Parathyroid adenoma (tissue), 2 donors: ENCODE measurements at regions not wholly inside any gene's neighbourhood (a gene's known extent, or its start where the extent isn't known, plus 50 kb on each side); places are given as distances from the start of the nearest gene placed in this dataset.
"Not testable (repeated sequence)": the region's sequence is repeated elsewhere in the genome, so short reads cannot be mapped to it uniquely, and the experiment has no call there.

Source experiments
- H2AFZ ChIP-seq: fragments of 300-600 bp; sonication (generic); one replicate; pipeline ENCODE4 v1.7.0; 2017; ENCODE audit warnings: antibody characterized with exemption, mild to moderate bottlenecking
- H3K27ac ChIP-seq: fragments of 300-600 bp; sonication (generic); one replicate; pipeline ENCODE4 v1.7.0; 2017
- H3K27me3 ChIP-seq: fragments of 300-600 bp; sonication (generic); one replicate; pipeline ENCODE4 v1.7.0; 2017; ENCODE audit warnings: low read length; ENCODE audit not compliant: control insufficient read depth, insufficient read depth
- H3K36me3 ChIP-seq: fragments of 300-600 bp; sonication (generic); one replicate; pipeline ENCODE4 v1.7.0; 2017; ENCODE audit warnings: low read length; ENCODE audit not compliant: control insufficient read depth, insufficient read depth
- H3K4me1 ChIP-seq: fragments of 300-600 bp; sonication (generic); one replicate; pipeline ENCODE4 v1.7.0; 2017; ENCODE audit warnings: control low read depth
- H3K4me2 ChIP-seq: fragments of 300-600 bp; sonication (generic); one replicate; pipeline ENCODE4 v1.7.0; 2017; ENCODE audit warnings: low read length
- H3K4me3 ChIP-seq: fragments of 300-600 bp; sonication (generic); one replicate; pipeline ENCODE4 v1.7.0; 2017; ENCODE audit warnings: low read depth, low read length
- H3K79me2 ChIP-seq: fragments of 300-600 bp; sonication (generic); one replicate; pipeline ENCODE4 v1.7.0; 2017; ENCODE audit warnings: control low read depth
- H3K9ac ChIP-seq: fragments of 300-600 bp; sonication (generic); one replicate; pipeline ENCODE4 v1.7.0; 2017; ENCODE audit warnings: mild to moderate bottlenecking
- H3K9me3 ChIP-seq: fragments of 300-600 bp; sonication (generic); one replicate; pipeline ENCODE4 v1.7.0; 2017; ENCODE audit warnings: low read length; ENCODE audit not compliant: control insufficient read depth
- CTCF ChIP-seq: fragments of 300-600 bp; sonication (generic); IDR thresholded peaks from one replicate; pipeline ENCODE4 v1.7.0; 2017; ENCODE audit warnings: antibody characterized with exemption, mild to moderate bottlenecking
- donor health status: primary hyperparathyroidism.

DNA sequence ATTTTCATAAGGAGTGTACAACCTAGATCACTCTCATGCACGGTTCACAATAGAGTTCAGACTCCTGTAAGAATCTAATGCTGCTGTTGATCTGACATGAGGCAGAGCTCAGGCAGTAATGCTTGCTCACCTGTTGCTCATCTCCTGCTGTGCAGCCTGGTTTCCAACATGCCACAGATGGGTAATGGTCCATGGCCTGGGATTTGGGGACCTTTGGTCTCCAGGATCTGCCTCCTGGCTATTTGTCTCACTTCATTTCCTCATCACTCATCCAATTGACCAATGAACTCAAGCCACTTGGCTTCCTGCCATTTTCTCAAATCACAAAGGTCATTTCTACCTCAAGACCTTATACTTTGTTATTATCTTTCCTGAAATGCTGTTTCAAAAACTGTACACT lies 786.1 kb downstream of the ANKRD7 start:
- Histone ChIP-seq H3K4me3 (no peak overlapping the region), H3K9ac (no peak overlapping the region), H3K9me3 (no peaks in the 10 kb centered on the region), H3K4me2 (no peak overlapping the region), H3K79me2 (no peaks in the 10 kb centered on the region), H3K4me1 (no peaks in the 10 kb centered on the region), H3K36me3 (no peaks in the 10 kb centered on the region), H3K27me3 (no peaks in the 10 kb centered on the region), H3K27ac (no peak overlapping the region), H2AFZ (no peak overlapping the region)
- no peak for TF ChIP-seq CTCF

- Histone ChIP-seq H3K79me2 (no peaks in the 10 kb centered on the region), H3K4me3 (no peak overlapping the region), H2AFZ (no peak overlapping the region), H3K4me1 (no peaks in the 10 kb centered on the region), H3K27ac (no peak overlapping the region), H3K27me3 (no peaks in the 10 kb centered on the region), H3K9me3 (no peaks in the 10 kb centered on the region), H3K36me3 (no peaks in the 10 kb centered on the region), H3K4me2 (no peak overlapping the region), H3K9ac (no peak overlapping the region)
- no peak for TF ChIP-seq CTCF
These were observed 801.9 kb downstream of the ANKRD7 start for GRCh38 chr7:119026391-119026790.

DNA sequence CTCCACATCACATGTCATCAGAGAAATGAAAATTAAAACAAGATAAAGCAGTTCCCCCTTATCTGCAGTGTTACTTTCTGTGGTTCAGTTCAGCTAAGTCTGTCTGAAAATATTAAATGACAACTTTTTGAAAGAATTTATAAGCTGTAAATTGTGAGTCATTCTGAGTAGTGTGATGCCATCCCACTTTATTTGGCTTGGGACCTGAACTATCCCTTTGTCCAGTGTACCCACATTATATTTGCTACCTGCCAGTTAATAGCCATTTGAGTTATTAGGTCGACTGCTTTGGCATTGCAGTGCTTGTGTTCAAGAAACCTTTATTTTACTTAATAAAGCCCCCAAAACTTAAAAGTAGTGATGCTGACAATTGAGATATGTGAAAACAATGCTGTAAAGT lies 804.2 kb downstream of the ANKRD7 start:
- H3K27ac ChIP-seq = no peak overlapping the region
- H3K4me1 ChIP-seq = no peaks in the 10 kb centered on the region
- H3K36me3 ChIP-seq = no peaks in the 10 kb centered on the region
- no peaks in the 10 kb centered on the region for H3K27me3 ChIP-seq
- H3K4me2 ChIP-seq = no peak overlapping the region
- H3K9ac ChIP-seq = no peak overlapping the region
- no peak overlapping the region for H2AFZ ChIP-seq
- H3K79me2 ChIP-seq = no peaks in the 10 kb centered on the region
- H3K4me3 ChIP-seq = no peak overlapping the region
- no peak for TF ChIP-seq CTCF
- H3K9me3 ChIP-seq = no peaks in the 10 kb centered on the region

GRCh38 chr7:119032136-119032535 lies 807.6 kb downstream of the ANKRD7 start:
- not testable (repeated sequence) for H3K36me3 ChIP-seq

GRCh38 chr7:119033641-119034040 lies 809.1 kb downstream of the ANKRD7 start:
- no peak for TF ChIP-seq CTCF
- H3K4me3 ChIP-seq = no peak overlapping the region
- H2AFZ ChIP-seq = no peak overlapping the region
- no peak overlapping the region for H3K4me2 ChIP-seq
- no peaks in the 10 kb centered on the region for H3K79me2 ChIP-seq
- H3K9ac ChIP-seq = no peak overlapping the region
- no peaks in the 10 kb centered on the region for H3K4me1 ChIP-seq
- no peak overlapping the region for H3K27ac ChIP-seq
- H3K36me3 ChIP-seq = no peaks in the 10 kb centered on the region
- no peaks in the 10 kb centered on the region for H3K9me3 ChIP-seq
- H3K27me3 ChIP-seq = no peaks in the 10 kb centered on the region

More at GRCh38 chr7:119032136-119032535, 807.6 kb downstream of the ANKRD7 start:
- H3K4me3 ChIP-seq, H3K4me1 ChIP-seq, H3K27me3 ChIP-seq, H3K79me2 ChIP-seq, H3K27ac ChIP-seq, H2AFZ ChIP-seq, H3K9ac ChIP-seq, H3K9me3 ChIP-seq, H3K4me2 ChIP-seq: not testable (repeated sequence)
